MM.1S (cell line): ENCODE measurements at regions not wholly inside any gene's neighbourhood (a gene's known extent, or its start where the extent isn't known, plus 50 kb on each side); places are given as distances from the start of the nearest gene placed in this dataset.

Experiments
- CTCF ChIP-seq: fragments of 300-600 bp; sonication (generic); IDR thresholded peaks from 2 replicates; pipeline ENCODE4 v1.5.1; 2016; ENCODE audit warnings: antibody characterized with exemption, low read length, mixed read lengths
- EZH2 ChIP-seq: fragments of 300-600 bp; sonication (generic); optimal IDR thresholded peaks from 2 replicates; pipeline ENCODE3; 2017; ENCODE audit warnings: low read depth, mild to moderate bottlenecking, antibody characterized with exemption, low read length, mixed read lengths
- EZH2phosphoT487 ChIP-seq: fragments of 300-600 bp; sonication (generic); IDR thresholded peaks from 2 replicates; pipeline ENCODE4 v1.6.1; 2018; ENCODE audit warnings: antibody characterized with exemption, low read length

- no peak for TF ChIP-seq CTCF
- TF ChIP-seq EZH2: no peak
- no peak for TF ChIP-seq EZH2phosphoT487
These were observed 330.0 kb downstream of the ETAA1 start for GRCh38 chr2:67727131-67727530.
